ENCODE measurements at regions not wholly inside any gene's neighbourhood (a gene's known extent, or its start where the extent isn't known, plus 50 kb on each side); places are given as distances from the start of the nearest gene placed in this dataset.
"Not testable (repeated sequence)": the region's sequence is repeated elsewhere in the genome, so short reads cannot be mapped to it uniquely, and the experiment has no call there.

DNA sequence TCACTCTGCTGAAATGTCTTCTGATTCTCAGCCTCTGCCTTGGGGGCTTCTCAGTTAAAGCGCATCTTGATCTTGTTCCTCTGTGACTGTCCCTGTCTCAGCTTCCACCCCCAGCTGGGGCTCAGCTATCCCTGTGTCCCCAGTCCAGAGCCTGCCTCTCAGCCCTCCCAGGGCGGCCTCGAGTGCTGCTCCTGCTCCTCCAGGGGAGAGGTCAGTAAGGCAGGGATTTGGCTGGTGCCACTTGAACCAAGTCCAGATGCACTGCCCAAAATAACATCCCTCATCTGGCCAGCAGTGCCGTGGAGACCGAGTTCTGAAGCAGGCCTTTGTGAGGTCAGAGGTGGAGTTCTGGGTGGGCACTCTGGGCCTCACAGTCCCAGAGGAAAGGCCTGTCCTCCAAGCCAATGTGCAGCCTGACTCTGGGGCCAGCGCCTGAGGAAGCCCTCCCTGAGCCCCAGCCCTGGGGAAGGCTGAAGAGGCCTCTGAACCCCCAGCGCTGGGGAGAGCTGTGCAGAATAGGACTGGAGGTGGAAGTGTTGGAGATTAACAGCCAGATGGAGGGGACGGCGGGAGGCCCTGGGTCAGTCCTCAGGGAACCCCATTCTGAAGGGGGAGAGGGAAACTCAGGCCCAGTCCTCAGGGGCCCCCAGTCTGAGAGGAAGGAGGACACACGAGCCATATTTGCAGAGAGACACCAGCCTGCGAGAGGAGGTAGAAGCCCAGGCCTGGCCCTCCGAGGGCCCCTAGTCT is 943.7 kb downstream of the SPATA31A6 start:
- DNase-seq (ENCODE audit: low spot score); H3K36me3 ChIP-seq (replicated peaks in 1 of 2; ENCODE audit: control insufficient read depth in 1 of 2, insufficient read depth in 2 of 2, low read length in 2 of 2); POLR2A ChIA-PET; BruUV-seq (replicated peaks); H4K20me1 ChIP-seq (ENCODE audit: insufficient read depth, low read length); H2AFZ ChIP-seq (ENCODE audit: low read length); H3K9me3 ChIP-seq (ENCODE audit: low read length); in situ Hi-C loops (cut with HindIII; ENCODE audit: extremely low pct_ligation_motif_present, low pct_unique_long_range_greater_than_20kb); intact Hi-C loops (cut with micrococcal nuclease; ENCODE audit: unreplicated experiment); H3K9ac ChIP-seq (ENCODE audit: insufficient read depth, low read depth, low read length); CTCF ChIA-PET (ENCODE audit: low intra/inter-chr PET ratio, low total read pairs); H3K79me2 ChIP-seq (ENCODE audit: insufficient read depth, low read length); ATAC-seq; H3K27me3 ChIP-seq (ENCODE audit: control insufficient read depth in 1 of 2, insufficient read depth in 2 of 2, low read length in 2 of 2); H3K4me2 ChIP-seq (ENCODE audit: low read depth, low read length); H3K4me1 ChIP-seq (ENCODE audit: insufficient read depth, low read length); H3K27ac ChIP-seq (ENCODE audit: extremely low read length, insufficient read depth, low read length); FAIRE-seq; H3K4me3 ChIP-seq (replicated peaks in 1 of 3; ENCODE audit: insufficient read depth in 1 of 3, low read depth in 2 of 3, low read length in 3 of 3): not testable (repeated sequence)
- 39% methylated on average over 7 of the region's 12 CpGs for WGBS (ENCODE audit: low lambda C conversion rate)

DNA sequence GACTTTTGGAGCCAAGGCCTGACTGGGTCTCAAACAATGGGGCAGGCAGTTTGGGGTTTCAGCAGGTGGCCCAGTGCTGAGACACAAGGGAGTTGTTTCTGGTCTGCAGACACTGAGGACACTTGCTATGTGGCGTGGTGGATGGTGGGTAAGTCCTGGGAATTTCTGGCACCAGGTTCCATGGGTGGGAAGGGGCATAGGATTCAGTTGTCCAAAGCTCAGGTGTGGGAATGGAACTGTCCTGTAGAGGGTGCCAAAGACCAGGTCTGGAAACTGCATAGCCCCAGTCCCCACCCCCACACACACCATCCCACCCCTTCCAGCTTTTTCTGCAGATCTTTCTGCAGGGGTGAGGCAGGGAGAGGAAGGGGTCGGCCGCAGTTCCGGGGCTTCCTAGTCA is 944.5 kb downstream of the SPATA31A6 start:
- 2% methylated on average over 4 of the region's 4 CpGs for WGBS (ENCODE audit: low lambda C conversion rate)
- BruUV-seq (replicated peaks); POLR2A ChIA-PET; CTCF ChIA-PET (ENCODE audit: low intra/inter-chr PET ratio, low total read pairs); H3K79me2 ChIP-seq (ENCODE audit: insufficient read depth, low read length); H3K36me3 ChIP-seq (replicated peaks in 1 of 2; ENCODE audit: control insufficient read depth in 1 of 2, insufficient read depth in 2 of 2, low read length in 2 of 2); FAIRE-seq; H3K4me1 ChIP-seq (ENCODE audit: insufficient read depth, low read length); H3K4me3 ChIP-seq (replicated peaks in 1 of 3; ENCODE audit: insufficient read depth in 1 of 3, low read depth in 2 of 3, low read length in 3 of 3); H2AFZ ChIP-seq (ENCODE audit: low read length); H3K4me2 ChIP-seq (ENCODE audit: low read depth, low read length); DNase-seq (ENCODE audit: low spot score); in situ Hi-C loops (cut with HindIII; ENCODE audit: extremely low pct_ligation_motif_present, low pct_unique_long_range_greater_than_20kb); H3K9ac ChIP-seq (ENCODE audit: insufficient read depth, low read depth, low read length); intact Hi-C loops (cut with micrococcal nuclease; ENCODE audit: unreplicated experiment); H4K20me1 ChIP-seq (ENCODE audit: insufficient read depth, low read length); ATAC-seq; H3K27ac ChIP-seq (ENCODE audit: extremely low read length, insufficient read depth, low read length); H3K9me3 ChIP-seq (ENCODE audit: low read length); H3K27me3 ChIP-seq (ENCODE audit: control insufficient read depth in 1 of 2, insufficient read depth in 2 of 2, low read length in 2 of 2): not testable (repeated sequence)
- 0 out of 2 replicates have a peak, but pooled peaks have one; percentile 25 for TF ChIP-seq STAG1 (CRISPR knock-in tag; IDR thresholded peaks at IDR 0.05)

DNA sequence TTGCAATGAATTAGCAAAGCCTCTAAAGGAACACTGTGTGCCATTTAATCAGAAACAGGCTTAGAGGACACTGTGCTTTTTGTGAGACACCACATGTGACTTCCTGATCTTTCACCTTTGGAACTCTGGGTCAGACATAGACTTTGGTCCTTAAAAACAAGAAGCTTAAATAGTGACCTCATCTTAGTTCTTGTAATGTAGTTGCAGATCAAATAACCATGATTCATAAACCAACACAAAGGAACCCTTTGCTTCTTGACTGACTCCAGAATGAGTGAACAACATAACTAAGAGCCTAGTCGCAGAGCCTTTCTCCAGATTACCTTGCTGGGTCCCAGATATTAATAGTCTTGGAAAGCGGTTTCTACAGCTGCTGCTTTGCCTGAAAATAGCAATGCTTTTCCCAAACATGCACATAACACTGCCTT is 947.3 kb downstream of the SPATA31A6 start:
- H3K4me1 ChIP-seq (ENCODE audit: insufficient read depth, low read length); H3K27me3 ChIP-seq (ENCODE audit: control insufficient read depth in 1 of 2, insufficient read depth in 2 of 2, low read length in 2 of 2); CTCF ChIA-PET (ENCODE audit: low intra/inter-chr PET ratio, low total read pairs); ATAC-seq; POLR2A ChIA-PET; H2AFZ ChIP-seq (ENCODE audit: low read length); FAIRE-seq; H3K27ac ChIP-seq (ENCODE audit: extremely low read length, insufficient read depth, low read length); H3K4me3 ChIP-seq (replicated peaks in 1 of 3; ENCODE audit: insufficient read depth in 1 of 3, low read depth in 2 of 3, low read length in 3 of 3); H3K4me2 ChIP-seq (ENCODE audit: low read depth, low read length); H3K36me3 ChIP-seq (replicated peaks in 1 of 2; ENCODE audit: control insufficient read depth in 1 of 2, insufficient read depth in 2 of 2, low read length in 2 of 2); H4K20me1 ChIP-seq (ENCODE audit: insufficient read depth, low read length); H3K9ac ChIP-seq (ENCODE audit: insufficient read depth, low read depth, low read length); H3K79me2 ChIP-seq (ENCODE audit: insufficient read depth, low read length); H3K9me3 ChIP-seq (ENCODE audit: low read length); intact Hi-C loops (cut with micrococcal nuclease; ENCODE audit: unreplicated experiment); BruUV-seq (replicated peaks); in situ Hi-C loops (cut with HindIII; ENCODE audit: extremely low pct_ligation_motif_present, low pct_unique_long_range_greater_than_20kb); TF ChIP-seq ATF7 (CRISPR knock-in tag; IDR thresholded peaks at IDR 0.05): not testable (repeated sequence)
- DNase-seq (ENCODE audit: low spot score), result peak; percentile 23
- 8% methylated on average over 2 of the region's 2 CpGs for WGBS (ENCODE audit: low lambda C conversion rate)
- TF ChIP-seq FOSL2 (CRISPR knock-in tag; IDR thresholded peaks at IDR 0.05), result 0 out of 2 replicates have a peak, but pooled peaks have one; percentile 18
- peak; percentile 63; the same call in 1 of the 2 replicates for TF ChIP-seq TFE3 (CRISPR knock-in tag; IDR thresholded peaks at IDR 0.05)
- peak; percentile 24; the same call in 1 of the 2 replicates for TF ChIP-seq RARA (CRISPR knock-in tag; IDR thresholded peaks at IDR 0.05)
- 0 out of 2 replicates have a peak, but pooled peaks have one; percentile 17 for TF ChIP-seq SOX5 (CRISPR knock-in tag; IDR thresholded peaks at IDR 0.05; ENCODE audit: borderline replicate concordance)
- TF ChIP-seq ATF7 (IDR thresholded peaks at IDR 0.05), result peak; percentile 58
- TF ChIP-seq HMG20A (CRISPR knock-in tag; IDR thresholded peaks at IDR 0.05; ENCODE audit: borderline replicate concordance), result peak; percentile 36; the same call in 1 of the 2 replicates
